Astrocyte (in vitro differentiated cells and primary cell): ENCODE measurements at regions not wholly inside any gene's neighbourhood (a gene's known extent, or its start where the extent isn't known, plus 50 kb on each side); places are given as distances from the start of the nearest gene placed in this dataset.

ENCODE experiments used
- DNase-seq: peaks from one replicate; pipeline ENCODE4 v3.0.0-alpha.2; 2010; ENCODE audit warnings: low read depth
- FAIRE-seq: peaks from 2 replicates; lab custom pipeline; 2011; peaks lifted over from hg19 to GRCh38; lab: Jason Lieb, UNC
- H2AFZ ChIP-seq: 2 replicates; pipeline ENCODE4 v1.6.0; 2012; ENCODE audit warnings: low read depth, low read length, inconsistent platforms
- H3K27ac ChIP-seq: 2 replicates; pipeline ENCODE4 v1.5.1; 2011; ENCODE audit warnings: low read depth, low read length, inconsistent platforms
- H3K27me3 ChIP-seq: 2 replicates; pipeline ENCODE4 v1.6.0; 2011; ENCODE audit warnings: low read length, inconsistent platforms; ENCODE audit not compliant: insufficient read depth
- H3K36me3 ChIP-seq: 2 replicates; pipeline ENCODE4 v1.5.1; 2011; ENCODE audit warnings: low read length, inconsistent platforms; ENCODE audit not compliant: insufficient read depth
- H3K4me1 ChIP-seq: 2 replicates; pipeline ENCODE4 v1.5.1; 2011; ENCODE audit warnings: low read length, inconsistent platforms; ENCODE audit not compliant: insufficient read depth
- H3K4me2 ChIP-seq: 2 replicates; pipeline ENCODE4 v1.6.0; 2012; ENCODE audit warnings: low read length, inconsistent platforms
- H3K4me3 ChIP-seq: 2 replicates; pipeline ENCODE4 v1.5.1; 2011; ENCODE audit warnings: low read depth, mild to moderate bottlenecking, low read length, inconsistent platforms; ENCODE audit not compliant: insufficient read depth
- H3K79me2 ChIP-seq: 2 replicates; pipeline ENCODE4 v1.6.0; 2012; ENCODE audit warnings: mild to moderate bottlenecking, low read length, inconsistent platforms; ENCODE audit not compliant: insufficient read depth
- H3K9ac ChIP-seq: 2 replicates; pipeline ENCODE4 v1.6.0; 2012; ENCODE audit warnings: mild to moderate bottlenecking, low read length, inconsistent platforms
- H3K9me3 ChIP-seq: 2 replicates; pipeline ENCODE4 v1.5.1; 2012; ENCODE audit warnings: low read depth, mild to moderate bottlenecking, low read length, inconsistent platforms; ENCODE audit not compliant: insufficient read depth
- H4K20me1 ChIP-seq: 2 replicates; pipeline ENCODE4 v1.6.0; 2012; ENCODE audit warnings: low read length, inconsistent platforms; ENCODE audit not compliant: insufficient read depth
- H3K27ac Mint-ChIP-seq: one replicate; pipeline ENCODE4 v1.8.0; 2021; ENCODE audit warnings: mild to moderate bottlenecking, mixed read lengths; ENCODE audit not compliant: unreplicated experiment
- H3K27me3 Mint-ChIP-seq: one replicate; pipeline ENCODE4 v1.8.0; 2021; ENCODE audit warnings: low read depth, mixed read lengths; ENCODE audit not compliant: unreplicated experiment
- H3K36me3 Mint-ChIP-seq: one replicate; pipeline ENCODE4 v1.8.0; 2021; ENCODE audit warnings: low read depth, mixed read lengths; ENCODE audit not compliant: unreplicated experiment
- H3K4me1 Mint-ChIP-seq: one replicate; pipeline ENCODE4 v1.8.0; 2021; ENCODE audit warnings: low read depth, mixed read lengths; ENCODE audit not compliant: unreplicated experiment
- H3K4me3 Mint-ChIP-seq: one replicate; pipeline ENCODE4 v1.8.0; 2021; ENCODE audit warnings: mild to moderate bottlenecking, moderate library complexity, mixed read lengths; ENCODE audit not compliant: unreplicated experiment
- H3K9me3 Mint-ChIP-seq: one replicate; pipeline ENCODE4 v1.8.0; 2021; ENCODE audit warnings: mild to moderate bottlenecking, mixed read lengths; ENCODE audit not compliant: unreplicated experiment
- EZH2 ChIP-seq: IDR thresholded peaks from 2 replicates; pipeline ENCODE4 v1.6.1; 2012; ENCODE audit warnings: mild to moderate bottlenecking, low read length, inconsistent platforms; ENCODE audit not compliant: insufficient read depth
- TF ChIP-seq, protein P1 (sequence below): IDR thresholded peaks from 2 replicates; pipeline ENCODE4 v1.5.1; 2011; ENCODE audit warnings: low read depth, mild to moderate bottlenecking, inconsistent platforms, low read length, moderate library complexity; ENCODE audit not compliant: insufficient read depth

DNA sequence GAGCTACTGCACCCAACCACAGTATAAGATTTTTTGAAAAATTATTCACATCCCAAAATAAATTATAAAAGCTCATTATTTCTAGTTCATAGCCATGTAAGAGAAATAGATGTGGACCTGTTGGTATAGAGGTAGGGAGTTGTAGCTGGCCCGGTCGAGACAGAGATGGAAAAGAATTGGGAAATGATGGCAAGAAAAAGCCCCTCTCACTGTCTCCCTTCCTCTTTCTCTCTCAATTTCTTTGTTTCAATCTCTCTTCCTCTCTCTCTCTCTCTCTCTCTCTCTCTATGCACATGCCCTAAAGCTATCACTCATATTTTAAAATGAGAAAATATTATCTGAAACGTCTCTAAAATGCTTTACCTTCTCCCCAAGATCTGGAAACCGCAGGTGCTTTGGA is 80.7 kb upstream of the CD83 start:
- Mint-ChIP-seq H3K4me1 (peaks cover 29% of the 10 kb centered on the region), H3K36me3 (peaks cover 2% of the 10 kb centered on the region), H3K27ac (peak overlapping the region; percentile 89), H3K9me3 (peaks cover 2% of the 10 kb centered on the region), H3K27me3 (peaks cover 2% of the 10 kb centered on the region), H3K4me3 (no peak overlapping the region)
- Histone ChIP-seq H4K20me1 (no peaks in the 10 kb centered on the region), H3K27ac (no peak overlapping the region), H2AFZ (no peak overlapping the region), H3K9ac (no peak overlapping the region), H3K79me2 (no peaks in the 10 kb centered on the region), H3K4me3 (no peak overlapping the region), H3K4me2 (peak overlapping the region; percentile 72), H3K9me3 (no peaks in the 10 kb centered on the region), H3K36me3 (no peaks in the 10 kb centered on the region), H3K4me1 (peaks cover 25% of the 10 kb centered on the region), H3K27me3 (no peaks in the 10 kb centered on the region)
- FAIRE-seq (no peak), DNase-seq (no peak)
- TF ChIP-seq, protein P1, sequence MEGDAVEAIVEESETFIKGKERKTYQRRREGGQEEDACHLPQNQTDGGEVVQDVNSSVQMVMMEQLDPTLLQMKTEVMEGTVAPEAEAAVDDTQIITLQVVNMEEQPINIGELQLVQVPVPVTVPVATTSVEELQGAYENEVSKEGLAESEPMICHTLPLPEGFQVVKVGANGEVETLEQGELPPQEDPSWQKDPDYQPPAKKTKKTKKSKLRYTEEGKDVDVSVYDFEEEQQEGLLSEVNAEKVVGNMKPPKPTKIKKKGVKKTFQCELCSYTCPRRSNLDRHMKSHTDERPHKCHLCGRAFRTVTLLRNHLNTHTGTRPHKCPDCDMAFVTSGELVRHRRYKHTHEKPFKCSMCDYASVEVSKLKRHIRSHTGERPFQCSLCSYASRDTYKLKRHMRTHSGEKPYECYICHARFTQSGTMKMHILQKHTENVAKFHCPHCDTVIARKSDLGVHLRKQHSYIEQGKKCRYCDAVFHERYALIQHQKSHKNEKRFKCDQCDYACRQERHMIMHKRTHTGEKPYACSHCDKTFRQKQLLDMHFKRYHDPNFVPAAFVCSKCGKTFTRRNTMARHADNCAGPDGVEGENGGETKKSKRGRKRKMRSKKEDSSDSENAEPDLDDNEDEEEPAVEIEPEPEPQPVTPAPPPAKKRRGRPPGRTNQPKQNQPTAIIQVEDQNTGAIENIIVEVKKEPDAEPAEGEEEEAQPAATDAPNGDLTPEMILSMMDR = no peak
- TF ChIP-seq EZH2 = no peak

DNA sequence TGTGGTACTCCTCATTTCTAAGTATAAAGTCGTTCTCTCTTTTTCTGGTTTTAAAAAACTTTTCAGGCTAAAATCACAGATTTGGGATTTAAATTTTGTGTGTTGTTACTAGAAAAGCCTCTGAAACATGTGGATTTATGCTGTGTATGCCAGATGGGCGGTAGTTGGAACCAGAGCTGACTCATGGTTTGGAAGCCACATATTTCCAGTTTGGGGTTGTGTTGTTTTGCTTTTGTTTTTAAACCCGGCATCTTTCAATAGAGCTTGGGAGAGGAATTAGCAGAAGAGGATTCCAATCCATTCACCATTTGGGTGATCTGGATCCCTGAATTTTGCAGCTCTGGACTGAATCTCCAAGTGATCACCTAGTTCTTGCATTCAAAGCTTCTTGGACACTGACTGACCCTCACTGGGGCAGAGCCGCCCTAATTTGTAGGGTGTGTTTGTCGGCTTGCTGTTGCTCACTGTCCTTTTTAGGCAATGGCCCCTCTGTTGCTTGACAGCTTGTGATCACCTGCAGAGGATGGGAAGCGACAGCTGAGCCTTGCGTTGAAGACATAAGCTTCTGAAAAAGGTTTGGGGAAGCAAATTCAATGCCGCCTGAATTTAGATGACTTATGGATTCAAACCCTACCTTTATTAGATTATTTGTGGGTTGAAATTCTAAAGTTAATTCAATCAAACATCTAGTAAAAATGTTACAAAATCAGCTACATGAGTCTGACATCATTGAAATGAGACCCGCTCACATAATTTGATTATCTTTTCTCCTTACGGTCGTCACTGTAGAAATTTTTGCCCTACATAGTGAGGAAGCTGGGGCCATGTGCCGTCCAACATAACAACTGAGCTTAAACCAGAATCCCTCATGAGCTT is 79.9 kb upstream of the CD83 start:
- Histone ChIP-seq H3K4me2 (peak overlapping the region; percentile 72), H3K9me3 (no peaks in the 10 kb centered on the region), H3K4me3 (no peak overlapping the region), H3K9ac (no peak overlapping the region), H3K27me3 (no peaks in the 10 kb centered on the region), H3K79me2 (no peaks in the 10 kb centered on the region), H3K4me1 (peaks cover 25% of the 10 kb centered on the region), H3K27ac (no peak overlapping the region), H2AFZ (peak overlapping the region; percentile 12), H4K20me1 (no peaks in the 10 kb centered on the region), H3K36me3 (no peaks in the 10 kb centered on the region)
- Mint-ChIP-seq H3K27ac (no peak overlapping the region), H3K4me1 (peaks cover 29% of the 10 kb centered on the region), H3K4me3 (peak overlapping the region; percentile 55), H3K9me3 (peaks cover 2% of the 10 kb centered on the region), H3K36me3 (peaks cover 2% of the 10 kb centered on the region), H3K27me3 (peaks cover 3% of the 10 kb centered on the region)
- FAIRE-seq (no peak), DNase-seq (peak; percentile 79)
- TF ChIP-seq, protein P1 = no peak
- no peak for TF ChIP-seq EZH2
